ENCODE measurements at regions not wholly inside any gene's neighbourhood (a gene's known extent, or its start where the extent isn't known, plus 50 kb on each side); places are given as distances from the start of the nearest gene placed in this dataset.

DNA sequence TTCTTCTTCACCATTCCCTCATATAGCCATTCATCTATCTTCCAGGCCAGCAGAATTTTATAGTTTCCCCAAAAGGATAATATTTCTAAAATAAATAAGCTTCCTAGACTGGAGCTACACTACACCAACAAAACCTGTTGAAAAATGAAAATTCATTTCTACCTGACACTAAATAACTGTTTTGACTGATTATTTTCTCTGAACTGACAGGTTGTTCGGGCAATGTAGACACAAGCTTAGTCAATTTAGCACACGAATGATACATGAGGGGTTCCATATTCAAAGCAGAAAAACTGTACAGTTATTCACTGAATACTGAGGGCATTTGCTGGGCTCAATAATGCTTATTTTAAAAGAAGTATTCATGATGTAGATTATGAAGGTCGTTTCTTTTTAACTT, 589.7 kb downstream of the LIG4 start:
- TF ChIP-seq, protein P1, sequence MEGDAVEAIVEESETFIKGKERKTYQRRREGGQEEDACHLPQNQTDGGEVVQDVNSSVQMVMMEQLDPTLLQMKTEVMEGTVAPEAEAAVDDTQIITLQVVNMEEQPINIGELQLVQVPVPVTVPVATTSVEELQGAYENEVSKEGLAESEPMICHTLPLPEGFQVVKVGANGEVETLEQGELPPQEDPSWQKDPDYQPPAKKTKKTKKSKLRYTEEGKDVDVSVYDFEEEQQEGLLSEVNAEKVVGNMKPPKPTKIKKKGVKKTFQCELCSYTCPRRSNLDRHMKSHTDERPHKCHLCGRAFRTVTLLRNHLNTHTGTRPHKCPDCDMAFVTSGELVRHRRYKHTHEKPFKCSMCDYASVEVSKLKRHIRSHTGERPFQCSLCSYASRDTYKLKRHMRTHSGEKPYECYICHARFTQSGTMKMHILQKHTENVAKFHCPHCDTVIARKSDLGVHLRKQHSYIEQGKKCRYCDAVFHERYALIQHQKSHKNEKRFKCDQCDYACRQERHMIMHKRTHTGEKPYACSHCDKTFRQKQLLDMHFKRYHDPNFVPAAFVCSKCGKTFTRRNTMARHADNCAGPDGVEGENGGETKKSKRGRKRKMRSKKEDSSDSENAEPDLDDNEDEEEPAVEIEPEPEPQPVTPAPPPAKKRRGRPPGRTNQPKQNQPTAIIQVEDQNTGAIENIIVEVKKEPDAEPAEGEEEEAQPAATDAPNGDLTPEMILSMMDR (conservative IDR thresholded peaks at IDR 0.05; ENCODE audit: low read length), result no peak
- no peak for TF ChIP-seq EZH2phosphoT487 (IDR thresholded peaks at IDR 0.05; ENCODE audit: borderline replicate concordance)
